ENCODE measurements at regions not wholly inside any gene's neighbourhood (a gene's known extent, or its start where the extent isn't known, plus 50 kb on each side); places are given as distances from the start of the nearest gene placed in this dataset.

DNA sequence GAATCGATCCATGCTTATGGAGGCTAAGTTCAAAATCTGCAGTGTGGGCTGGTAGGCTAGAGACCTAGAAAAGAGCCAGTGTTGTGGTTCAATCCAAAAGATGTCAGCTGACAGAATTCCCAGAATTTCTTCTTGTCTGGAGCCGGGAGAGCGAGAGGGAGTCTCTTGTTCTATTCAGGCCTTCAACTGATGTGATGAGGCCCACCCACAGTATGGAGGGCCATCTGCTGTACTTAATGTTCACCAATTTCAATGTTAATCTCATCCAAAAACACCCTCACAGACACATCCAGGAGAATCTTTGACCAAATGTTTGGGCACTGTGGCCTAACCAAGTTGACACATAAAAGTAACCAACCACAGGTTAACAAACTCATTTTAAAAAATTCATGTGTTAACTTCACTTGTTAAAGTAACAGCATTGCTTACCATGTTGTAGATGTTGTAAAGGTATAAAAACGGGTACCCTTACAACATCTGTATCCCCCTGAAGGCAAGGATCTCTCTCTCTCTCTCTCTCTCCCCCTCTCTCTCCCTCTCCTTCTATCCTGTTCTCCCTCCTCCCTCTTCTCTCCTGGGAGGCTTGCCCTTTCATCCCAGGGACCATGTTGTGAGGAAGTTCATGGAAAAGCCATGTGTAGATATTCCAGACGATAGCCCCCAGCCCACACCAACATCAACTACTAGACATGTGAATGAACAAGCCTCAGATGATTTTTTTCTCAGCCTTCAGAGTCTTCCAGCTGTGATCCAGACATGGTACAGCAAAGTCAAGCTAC lies 66.4 kb upstream of the CHD2 start:
- no peak overlapping the region for H3K4me3 ChIP-seq (ENCODE audit: low read length)
- DNase-seq (ENCODE audit: low read depth): no peak
- TF ChIP-seq, protein P1, sequence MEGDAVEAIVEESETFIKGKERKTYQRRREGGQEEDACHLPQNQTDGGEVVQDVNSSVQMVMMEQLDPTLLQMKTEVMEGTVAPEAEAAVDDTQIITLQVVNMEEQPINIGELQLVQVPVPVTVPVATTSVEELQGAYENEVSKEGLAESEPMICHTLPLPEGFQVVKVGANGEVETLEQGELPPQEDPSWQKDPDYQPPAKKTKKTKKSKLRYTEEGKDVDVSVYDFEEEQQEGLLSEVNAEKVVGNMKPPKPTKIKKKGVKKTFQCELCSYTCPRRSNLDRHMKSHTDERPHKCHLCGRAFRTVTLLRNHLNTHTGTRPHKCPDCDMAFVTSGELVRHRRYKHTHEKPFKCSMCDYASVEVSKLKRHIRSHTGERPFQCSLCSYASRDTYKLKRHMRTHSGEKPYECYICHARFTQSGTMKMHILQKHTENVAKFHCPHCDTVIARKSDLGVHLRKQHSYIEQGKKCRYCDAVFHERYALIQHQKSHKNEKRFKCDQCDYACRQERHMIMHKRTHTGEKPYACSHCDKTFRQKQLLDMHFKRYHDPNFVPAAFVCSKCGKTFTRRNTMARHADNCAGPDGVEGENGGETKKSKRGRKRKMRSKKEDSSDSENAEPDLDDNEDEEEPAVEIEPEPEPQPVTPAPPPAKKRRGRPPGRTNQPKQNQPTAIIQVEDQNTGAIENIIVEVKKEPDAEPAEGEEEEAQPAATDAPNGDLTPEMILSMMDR (conservative IDR thresholded peaks at IDR 0.05; ENCODE audit: low read depth, low read length): no peak

DNA sequence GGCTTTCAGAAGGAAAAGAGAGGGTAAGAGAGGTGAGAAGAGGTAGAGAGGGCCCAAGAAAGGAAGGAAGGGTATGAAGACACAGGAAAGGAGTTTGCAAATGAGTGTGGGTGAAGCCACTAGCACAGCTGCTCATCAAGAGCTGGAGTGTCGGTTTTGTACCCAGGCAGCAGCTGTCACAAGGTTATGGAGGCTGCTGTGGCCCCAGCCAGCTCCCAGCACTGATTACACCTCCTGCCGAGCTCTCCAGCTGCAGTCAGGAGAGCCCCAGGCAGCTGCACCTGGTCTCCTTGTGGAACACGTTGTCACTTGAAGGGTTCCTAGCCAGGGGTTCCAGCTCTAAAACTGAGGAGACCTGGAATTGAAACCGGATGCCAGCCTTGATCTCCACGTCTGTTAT lies 60.4 kb upstream of the CHD2 start:
- no peak overlapping the region for H3K4me3 ChIP-seq (ENCODE audit: low read length)

DNA sequence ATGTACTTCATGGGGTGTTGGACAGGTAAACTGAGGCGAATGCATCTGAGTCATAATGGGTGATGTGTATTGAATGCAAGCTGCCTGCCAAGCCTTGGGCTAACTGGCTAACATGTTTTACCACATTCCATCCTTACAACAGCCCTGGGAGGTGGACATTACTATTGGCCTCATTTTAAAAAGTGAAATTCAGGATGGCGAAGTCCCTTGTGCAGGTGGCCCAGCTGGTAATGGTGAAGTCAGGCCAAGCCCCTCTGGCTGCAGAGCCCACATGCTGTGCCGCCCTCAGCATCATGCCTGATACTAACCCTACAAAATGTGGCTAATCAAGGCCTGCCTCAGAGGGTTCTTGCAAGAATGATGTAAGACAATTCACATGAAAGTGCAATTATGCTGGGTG lies 60.0 kb upstream of the CHD2 start:
- TF ChIP-seq, protein P1 (conservative IDR thresholded peaks at IDR 0.05; ENCODE audit: low read depth, low read length): no peak
- H3K4me3 ChIP-seq (ENCODE audit: low read length): no peak overlapping the region
- no peak for DNase-seq (ENCODE audit: low read depth)

More for the DNA sequence above, 60.4 kb upstream of the CHD2 start:
- no peak for DNase-seq (ENCODE audit: low read depth)
- TF ChIP-seq, protein P1 (conservative IDR thresholded peaks at IDR 0.05; ENCODE audit: low read depth, low read length): no peak

DNA sequence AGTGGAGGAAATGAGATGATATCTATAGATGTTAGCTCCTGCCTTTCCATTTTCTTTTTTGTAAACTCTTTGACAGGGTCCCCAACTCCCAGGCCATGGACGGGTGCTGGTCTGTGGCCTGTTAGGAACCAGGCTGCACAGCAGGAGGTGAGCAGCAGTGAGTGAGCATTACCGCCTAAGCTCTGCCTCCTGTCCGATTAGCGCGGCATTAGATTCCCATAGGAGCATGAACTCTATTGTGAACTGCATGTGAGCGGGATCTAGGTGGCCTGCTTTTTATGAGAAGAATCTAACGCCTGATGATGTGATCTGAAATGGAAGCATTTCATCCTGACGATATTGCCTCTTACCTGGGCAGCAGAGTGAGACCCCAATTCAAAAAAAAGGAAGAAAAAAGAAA lies 56.8 kb upstream of the CHD2 start:
- no peak for DNase-seq (ENCODE audit: low read depth)
- no peak overlapping the region for H3K4me3 ChIP-seq (ENCODE audit: low read length)
- TF ChIP-seq, protein P1 (conservative IDR thresholded peaks at IDR 0.05; ENCODE audit: low read depth, low read length): no peak

DNA sequence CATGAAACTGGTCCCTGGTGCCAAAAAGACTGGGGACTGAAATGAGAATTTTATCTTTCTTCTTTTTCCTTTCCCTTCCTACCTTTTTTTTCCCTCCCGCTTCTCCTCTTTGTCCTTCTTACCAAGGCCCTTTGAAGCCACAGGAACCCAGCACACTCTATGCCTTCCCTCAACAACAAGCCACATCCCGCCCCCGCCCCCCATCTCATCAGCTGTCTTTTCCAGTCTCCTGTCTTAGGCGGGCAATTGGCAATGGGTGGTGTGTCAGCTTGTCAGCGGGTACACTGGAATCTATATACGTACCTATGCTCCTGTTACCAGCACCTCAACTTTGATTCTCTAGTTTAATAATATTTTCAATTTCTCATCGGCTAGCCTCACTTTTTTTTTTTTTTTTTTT lies 56.3 kb upstream of the CHD2 start:
- DNase-seq (ENCODE audit: low read depth): no peak
- TF ChIP-seq, protein P1 (conservative IDR thresholded peaks at IDR 0.05; ENCODE audit: low read depth, low read length): no peak
- H3K4me3 ChIP-seq (ENCODE audit: low read length): no peak overlapping the region

DNA sequence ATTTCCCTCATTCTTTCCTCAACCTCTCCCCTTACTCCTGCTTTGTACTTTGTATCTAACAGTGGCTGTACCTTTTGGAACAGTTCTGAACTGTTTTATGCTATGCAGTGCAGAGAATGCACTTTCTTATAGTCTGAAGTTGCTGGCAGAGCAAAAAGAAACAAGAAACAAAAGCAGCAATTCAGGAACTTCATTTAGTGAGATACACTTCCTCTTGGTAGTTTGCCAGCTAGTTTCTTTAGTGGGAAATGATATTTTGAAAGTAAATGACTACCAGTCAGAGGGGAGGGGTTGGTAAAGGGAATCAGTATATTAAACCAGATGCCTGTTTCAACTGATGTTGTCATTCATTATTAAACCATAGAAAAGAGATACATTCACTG lies 55.0 kb upstream of the CHD2 start:
- TF ChIP-seq, protein P1 (conservative IDR thresholded peaks at IDR 0.05; ENCODE audit: low read depth, low read length): no peak
- H3K4me3 ChIP-seq (ENCODE audit: low read length): no peak overlapping the region
- no peak for DNase-seq (ENCODE audit: low read depth)

DNA sequence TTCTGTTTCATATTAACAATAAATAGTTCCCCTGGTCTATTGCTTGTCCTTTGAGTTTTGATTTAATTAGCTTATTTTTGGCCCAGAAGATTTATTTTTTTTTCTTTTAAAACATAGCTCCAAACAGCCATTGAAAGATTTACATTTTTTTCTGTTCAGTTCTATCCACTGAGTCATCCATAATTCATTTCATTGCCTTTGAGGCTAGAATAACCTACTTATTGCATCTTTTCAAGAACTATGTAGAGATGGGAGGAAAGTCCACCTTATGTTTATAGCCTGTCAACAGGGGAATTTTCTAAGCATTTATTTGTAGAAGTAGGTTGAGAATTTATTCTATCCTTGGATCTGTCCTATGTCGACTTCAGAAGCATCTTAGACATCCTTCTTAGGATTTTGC lies 53.4 kb upstream of the CHD2 start:
- TF ChIP-seq, protein P1 (conservative IDR thresholded peaks at IDR 0.05; ENCODE audit: low read depth, low read length): no peak
- no peak for DNase-seq (ENCODE audit: low read depth)
- H3K4me3 ChIP-seq (ENCODE audit: low read length): no peak overlapping the region

All from retinal pigment epithelial cell (primary cell).